ENCODE measurements at regions not wholly inside any gene's neighbourhood (a gene's known extent, or its start where the extent isn't known, plus 50 kb on each side); places are given as distances from the start of the nearest gene placed in this dataset.

- peak in 1 of 4 donors; percentile 77 for ATAC-seq
- no peak for DNase-seq
- no peaks in the 10 kb centered on the region for H3K4me1 ChIP-seq
- H3K9me3 ChIP-seq, result no peaks in the 10 kb centered on the region
- H3K4me3 ChIP-seq, result no peak overlapping the region
- H3K36me3 ChIP-seq (ENCODE audit: insufficient read depth in 1 of 2, low read depth in 1 of 2), result no peaks in the 10 kb centered on the region
- 36 to 48% (median 42%) methylated on average over 3 of the region's 3 CpGs for WGBS, 3 donors
- TF ChIP-seq CTCF (IDR thresholded peaks at IDR 0.05), result no peak
- intact Hi-C loops (cut with DNase I), result loop anchor here in 1 of 2 donors (10.0 kb wide), 1 partner anchor 249 kb away; no protein-coding TSS in a partner anchor
- H3K27me3 ChIP-seq (ENCODE audit: insufficient read depth in 3 of 3, low read length in 2 of 3), result no peaks in the 10 kb centered on the region
- no peak overlapping the region for H3K27ac ChIP-seq
Observed at GRCh38 chr1:34683616-34684015, 71.2 kb upstream of the GJB5 start.

GRCh38 chr1:34684266-34684665 is 70.6 kb upstream of the GJB5 start:
- no peak overlapping the region for H3K4me3 ChIP-seq
- H3K36me3 ChIP-seq (ENCODE audit: insufficient read depth in 1 of 2, low read depth in 1 of 2), result no peaks in the 10 kb centered on the region
- 23 to 27% (median 25%) methylated on average over 5 of the region's 5 CpGs for WGBS, 3 donors
- no peak for DNase-seq
- no peaks in the 10 kb centered on the region for H3K4me1 ChIP-seq
- no peak for TF ChIP-seq CTCF (IDR thresholded peaks at IDR 0.05)
- intact Hi-C loops (cut with DNase I), result loop anchor here in 1 of 2 donors (10.0 kb wide), 1 partner anchor 249 kb away; no protein-coding TSS in a partner anchor
- H3K27me3 ChIP-seq (ENCODE audit: insufficient read depth in 3 of 3, low read length in 2 of 3), result no peaks in the 10 kb centered on the region
- no peak for ATAC-seq
- no peak overlapping the region for H3K27ac ChIP-seq
- H3K9me3 ChIP-seq, result no peaks in the 10 kb centered on the region

GRCh38 chr1:34685225-34685624 is 69.6 kb upstream of the GJB5 start:
- no peak for DNase-seq
- H3K27me3 ChIP-seq (ENCODE audit: insufficient read depth in 3 of 3, low read length in 2 of 3), result peaks cover 0 to 9% (median 0%) of the 10 kb centered on the region in 3 donors
- no peak for ATAC-seq
- TF ChIP-seq CTCF (IDR thresholded peaks at IDR 0.05), result no peak
- no peaks in the 10 kb centered on the region for H3K4me1 ChIP-seq
- no peak overlapping the region for H3K4me3 ChIP-seq
- H3K36me3 ChIP-seq (ENCODE audit: insufficient read depth in 1 of 2, low read depth in 1 of 2), result no peaks in the 10 kb centered on the region
- intact Hi-C loops (cut with DNase I), result loop anchor here in 1 of 2 donors (10.0 kb wide), 1 partner anchor 250 kb away; no protein-coding TSS in a partner anchor
- no peak overlapping the region for H3K27ac ChIP-seq
- 73 to 80% (median 75%) methylated on average over 2 of the region's 2 CpGs for WGBS, 3 donors
- H3K9me3 ChIP-seq, result no peaks in the 10 kb centered on the region

GRCh38 chr1:34686531-34686930 is 68.3 kb upstream of the GJB5 start:
- 70 to 77% (median 76%) methylated on average over 2 of the region's 2 CpGs for WGBS, 3 donors
- no peak overlapping the region for H3K4me3 ChIP-seq
- TF ChIP-seq CTCF (IDR thresholded peaks at IDR 0.05), result no peak
- H3K27ac ChIP-seq, result no peak overlapping the region
- no peaks in the 10 kb centered on the region for H3K36me3 ChIP-seq (ENCODE audit: insufficient read depth in 1 of 2, low read depth in 1 of 2)
- H3K9me3 ChIP-seq, result no peaks in the 10 kb centered on the region
- intact Hi-C loops (cut with DNase I), result loop anchor here in 1 of 2 donors (10.0 kb wide), 1 partner anchor 252 kb away; no protein-coding TSS in a partner anchor
- peaks cover 0 to 21% (median 0%) of the 10 kb centered on the region in 3 donors for H3K27me3 ChIP-seq (ENCODE audit: insufficient read depth in 3 of 3, low read length in 2 of 3)
- ATAC-seq, result no peak
- no peak for DNase-seq
- no peaks in the 10 kb centered on the region for H3K4me1 ChIP-seq
